Mucosa of descending colon (tissue), 3 donors: ENCODE measurements at regions not wholly inside any gene's neighbourhood (a gene's known extent, or its start where the extent isn't known, plus 50 kb on each side); places are given as distances from the start of the nearest gene placed in this dataset.

Experiments used
- ATAC-seq: fragments of 200-7000 bp; cut with Tn5 transposase; one replicate; pipeline ENCODE4 v1.9.1; 2020; ENCODE audit warnings: mild to moderate bottlenecking, moderate library complexity
- DNase-seq, 3 donors: peaks; one replicate each; pipeline ENCODE4 v3.0.0-alpha.2; 2020
- H3K36me3 ChIP-seq: fragments of 200-600 bp; one replicate; pipeline ENCODE4 v1.8.0; 2021; ENCODE audit warnings: low read depth, mild to moderate bottlenecking
- H3K4me1 ChIP-seq: fragments of 200-600 bp; one replicate; pipeline ENCODE4 v1.8.0; 2021; ENCODE audit warnings: low read depth, mild to moderate bottlenecking
- H3K4me3 ChIP-seq: fragments of 200-600 bp; one replicate; pipeline ENCODE4 v1.8.0; 2021; ENCODE audit warnings: mild to moderate bottlenecking
- H3K9me3 ChIP-seq: fragments of 200-600 bp; one replicate; pipeline ENCODE4 v1.8.0; 2021; ENCODE audit warnings: mild to moderate bottlenecking
- CTCF ChIP-seq: fragments of 200-600 bp; IDR thresholded peaks from one replicate; pipeline ENCODE4 v1.8.0; 2022; ENCODE audit warnings: antibody characterized with exemption, mild to moderate bottlenecking
- intact Hi-C, 2 donors: fragments of 100-400 bp; cut with DNase I in 1 of 2; cut with micrococcal nuclease in 1 of 2; formaldehyde crosslinking; loops; one replicate each; pipeline versions ENCODE4 v1.11.0 to v1.11.1; 2022; cut with DNase I, micrococcal nuclease
- donor health status: DM: no; HTN: no; CAD: no; lungs with moderate emphysema.
- donor health status: DM: no; HTN: no; CAD: no.
- donor health status: DM: no; HTN: yes; CAD: no.

GRCh38 chr7:31398815-31399214 is 58.3 kb upstream of the NEUROD6 start:
- Histone ChIP-seq H3K36me3 (no peaks in the 10 kb centered on the region), H3K9me3 (no peaks in the 10 kb centered on the region), H3K4me3 (no peak overlapping the region), H3K4me1 (no peaks in the 10 kb centered on the region)
- intact Hi-C loops = no loop called here
- DNase-seq = no peak
- no peak for ATAC-seq
- no peak for TF ChIP-seq CTCF

- Histone ChIP-seq H3K4me1 (no peaks in the 10 kb centered on the region), H3K36me3 (no peaks in the 10 kb centered on the region), H3K4me3 (no peak overlapping the region), H3K9me3 (no peaks in the 10 kb centered on the region)
- no peak for ATAC-seq
- intact Hi-C loops = no loop called here
- TF ChIP-seq CTCF = no peak
- DNase-seq = no peak
Observed at GRCh38 chr7:31407178-31407676, 66.7 kb upstream of the NEUROD6 start.

DNA sequence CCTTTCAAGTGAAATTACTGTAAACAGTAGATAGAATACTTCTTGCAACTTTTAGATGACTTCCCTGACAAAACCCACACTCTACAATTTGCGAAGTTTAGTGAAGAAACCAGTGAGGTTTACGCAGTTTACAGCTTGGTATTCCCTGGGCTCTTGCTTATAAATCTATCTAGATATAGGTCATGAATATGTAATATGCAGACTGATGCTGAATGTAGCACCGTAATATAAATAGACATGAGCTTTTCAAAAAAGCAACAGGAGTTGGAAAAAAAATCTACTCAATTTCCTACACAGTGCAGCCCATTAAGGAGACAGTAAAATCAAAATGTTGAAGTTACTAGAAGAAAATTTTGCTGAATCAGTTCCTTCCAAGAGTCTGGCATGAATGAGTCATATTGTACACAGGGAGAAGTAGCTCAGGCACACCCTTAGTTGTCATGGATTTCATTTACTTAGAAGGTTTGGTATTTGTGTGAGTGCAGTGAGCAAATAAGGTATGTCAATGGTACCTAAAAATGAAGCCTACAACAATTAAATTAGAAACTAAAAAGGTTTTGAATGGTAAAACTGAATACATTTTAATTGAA is 67.7 kb upstream of the NEUROD6 start:
- peak in 1 of 3 donors; percentile 5 for DNase-seq
- Histone ChIP-seq H3K9me3 (no peaks in the 10 kb centered on the region), H3K4me3 (no peak overlapping the region), H3K4me1 (no peaks in the 10 kb centered on the region), H3K36me3 (no peaks in the 10 kb centered on the region)
- no peak for TF ChIP-seq CTCF
- ATAC-seq = peak; percentile 97
- intact Hi-C loops = no loop called here

GRCh38 chr7:31410265-31410664 is 69.7 kb upstream of the NEUROD6 start:
- ATAC-seq = no peak
- Histone ChIP-seq H3K4me3 (no peak overlapping the region), H3K9me3 (no peaks in the 10 kb centered on the region), H3K36me3 (no peaks in the 10 kb centered on the region), H3K4me1 (no peaks in the 10 kb centered on the region)
- no peak for DNase-seq
- TF ChIP-seq CTCF = no peak
- intact Hi-C loops = no loop called here

GRCh38 chr7:31411416-31411815 is 70.9 kb upstream of the NEUROD6 start:
- no peak for DNase-seq
- ATAC-seq = no peak
- no peak overlapping the region for H3K4me3 ChIP-seq
- no peaks in the 10 kb centered on the region for H3K9me3 ChIP-seq
- intact Hi-C loops = no loop called here
- H3K4me1 ChIP-seq = no peaks in the 10 kb centered on the region
- H3K36me3 ChIP-seq = no peaks in the 10 kb centered on the region
- no peak for TF ChIP-seq CTCF

- no peak for TF ChIP-seq CTCF
- H3K9me3 ChIP-seq = no peaks in the 10 kb centered on the region
- H3K36me3 ChIP-seq = no peaks in the 10 kb centered on the region
- intact Hi-C loops = no loop called here
- DNase-seq (no peak), ATAC-seq (no peak)
- H3K4me1 ChIP-seq = no peaks in the 10 kb centered on the region
- H3K4me3 ChIP-seq = no peak overlapping the region
Observed at GRCh38 chr7:31413766-31414165, 73.2 kb upstream of the NEUROD6 start.
